A673 (cell line): ENCODE measurements at regions not wholly inside any gene's neighbourhood (a gene's known extent, or its start where the extent isn't known, plus 50 kb on each side); places are given as distances from the start of the nearest gene placed in this dataset.

ENCODE experiments used
- EZH2 ChIP-seq: fragments of 200-600 bp; sonication (generic); IDR thresholded peaks from 2 replicates; pipeline ENCODE4 v1.6.1; 2017; ENCODE audit warnings: borderline replicate concordance, low read depth, mild to moderate bottlenecking, mixed read lengths, antibody characterized with exemption, low read length; ENCODE audit not compliant: poor library complexity, severe bottlenecking
- TF ChIP-seq, protein P1 (sequence below): fragments of 300-800, 200-600 bp; sonication (generic); conservative IDR thresholded peaks from 2 replicates; pipeline ENCODE4 v1.5.1; 2017; ENCODE audit warnings: low read depth, mild to moderate bottlenecking, antibody characterized with exemption, low read length, moderate library complexity, mixed read lengths

DNA sequence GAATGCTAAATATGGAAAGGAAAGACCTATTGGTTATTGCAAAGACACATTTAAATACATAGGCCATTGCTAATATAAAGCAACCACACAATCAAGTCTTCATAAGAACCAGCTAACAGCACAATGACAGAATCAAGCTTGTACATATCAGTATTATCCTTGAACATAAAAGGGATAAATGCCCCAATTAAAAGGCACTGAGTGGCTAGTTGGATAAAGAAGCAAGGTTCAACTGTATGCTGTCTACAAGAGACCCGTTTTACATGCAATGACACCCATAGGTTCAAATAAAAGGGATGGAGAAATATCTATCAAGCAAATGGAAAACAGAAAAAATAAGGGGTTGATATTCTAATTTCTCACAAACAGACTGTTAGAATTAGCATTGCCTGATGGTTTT, 706.1 kb downstream of the EPHA3 start:
- TF ChIP-seq, protein P1, sequence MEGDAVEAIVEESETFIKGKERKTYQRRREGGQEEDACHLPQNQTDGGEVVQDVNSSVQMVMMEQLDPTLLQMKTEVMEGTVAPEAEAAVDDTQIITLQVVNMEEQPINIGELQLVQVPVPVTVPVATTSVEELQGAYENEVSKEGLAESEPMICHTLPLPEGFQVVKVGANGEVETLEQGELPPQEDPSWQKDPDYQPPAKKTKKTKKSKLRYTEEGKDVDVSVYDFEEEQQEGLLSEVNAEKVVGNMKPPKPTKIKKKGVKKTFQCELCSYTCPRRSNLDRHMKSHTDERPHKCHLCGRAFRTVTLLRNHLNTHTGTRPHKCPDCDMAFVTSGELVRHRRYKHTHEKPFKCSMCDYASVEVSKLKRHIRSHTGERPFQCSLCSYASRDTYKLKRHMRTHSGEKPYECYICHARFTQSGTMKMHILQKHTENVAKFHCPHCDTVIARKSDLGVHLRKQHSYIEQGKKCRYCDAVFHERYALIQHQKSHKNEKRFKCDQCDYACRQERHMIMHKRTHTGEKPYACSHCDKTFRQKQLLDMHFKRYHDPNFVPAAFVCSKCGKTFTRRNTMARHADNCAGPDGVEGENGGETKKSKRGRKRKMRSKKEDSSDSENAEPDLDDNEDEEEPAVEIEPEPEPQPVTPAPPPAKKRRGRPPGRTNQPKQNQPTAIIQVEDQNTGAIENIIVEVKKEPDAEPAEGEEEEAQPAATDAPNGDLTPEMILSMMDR: no peak
- TF ChIP-seq EZH2: no peak
